AG04450 (cell line): ENCODE measurements at regions not wholly inside any gene's neighbourhood (a gene's known extent, or its start where the extent isn't known, plus 50 kb on each side); places are given as distances from the start of the nearest gene placed in this dataset.
"Not testable (repeated sequence)": the region's sequence is repeated elsewhere in the genome, so short reads cannot be mapped to it uniquely, and the experiment has no call there.

Source experiments
- CTCF ChIA-PET: fragments of 300-600, 350-600 bp; formaldehyde crosslinking; extraction: SDS; loops from one replicate; lab custom pipeline; 2022; ENCODE audit warnings: antibody characterized with exemption, inconsistent platforms; lab: Charles Lee
- POLR2A ChIA-PET: fragments of 350-600 bp; formaldehyde crosslinking; extraction: SDS; loops from one replicate; lab custom pipeline; 2021; ENCODE audit warnings: antibody characterized with exemption, inconsistent platforms; lab: Yijun Ruan, JAX
- DNase-seq: peaks from one replicate; pipeline ENCODE4 v3.0.0-alpha.2; 2011; ENCODE audit warnings: low read depth, low spot score
- H3K27ac ChIP-seq: one replicate; pipeline ENCODE4 v1.5.1; 2012; ENCODE audit warnings: low read depth, low read length, control low read depth
- H3K27me3 ChIP-seq: one replicate; pipeline ENCODE4 v1.6.0; 2012; ENCODE audit warnings: low read length; ENCODE audit not compliant: control insufficient read depth, insufficient read depth
- H3K4me3 ChIP-seq: 2 replicates; pipeline ENCODE4 v1.5.1; 2011; ENCODE audit warnings: mild to moderate bottlenecking, low read depth, low read length, control low read depth
- H3K9me3 ChIP-seq: 2 replicates; pipeline ENCODE4 v1.5.1; 2012; ENCODE audit warnings: low read length; ENCODE audit not compliant: control insufficient read depth, insufficient read depth
- TF ChIP-seq, protein P1 (sequence below): IDR thresholded peaks from 2 replicates; pipeline ENCODE4 v1.5.1; 2011; ENCODE audit warnings: low read depth, low read length, control low read depth, inconsistent platforms

DNA sequence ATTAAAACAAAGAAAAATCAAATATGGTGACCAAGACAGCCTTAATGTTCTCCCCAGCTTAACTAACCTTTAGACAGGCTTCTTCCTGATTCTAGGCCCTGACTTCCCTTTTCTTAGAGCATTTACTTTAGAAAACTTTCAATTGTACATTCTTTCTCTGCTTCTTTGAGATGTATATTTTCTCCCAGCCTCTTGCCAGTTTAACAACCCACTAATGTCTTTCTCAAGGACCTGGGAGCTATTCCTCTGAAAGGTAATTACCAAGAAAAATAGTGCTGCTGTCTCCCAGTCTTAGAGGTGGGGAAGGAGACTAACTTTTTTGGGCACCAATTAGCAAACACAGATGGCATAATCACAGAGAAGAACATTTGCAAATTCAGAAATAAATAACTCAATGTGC lies 62.8 kb upstream of the KCNQ5 start:
- no peak overlapping the region for H3K4me3 ChIP-seq
- ChIA-PET CTCF (interaction anchor here (1.6 kb wide), 1 partner anchor 21 kb away, joined by 6 read pairs; no protein-coding TSS in a partner anchor), POLR2A (no interaction called here)
- no peak overlapping the region for H3K27ac ChIP-seq
- no peaks in the 10 kb centered on the region for H3K9me3 ChIP-seq
- H3K27me3 ChIP-seq, result no peaks in the 10 kb centered on the region
- TF ChIP-seq, protein P1, sequence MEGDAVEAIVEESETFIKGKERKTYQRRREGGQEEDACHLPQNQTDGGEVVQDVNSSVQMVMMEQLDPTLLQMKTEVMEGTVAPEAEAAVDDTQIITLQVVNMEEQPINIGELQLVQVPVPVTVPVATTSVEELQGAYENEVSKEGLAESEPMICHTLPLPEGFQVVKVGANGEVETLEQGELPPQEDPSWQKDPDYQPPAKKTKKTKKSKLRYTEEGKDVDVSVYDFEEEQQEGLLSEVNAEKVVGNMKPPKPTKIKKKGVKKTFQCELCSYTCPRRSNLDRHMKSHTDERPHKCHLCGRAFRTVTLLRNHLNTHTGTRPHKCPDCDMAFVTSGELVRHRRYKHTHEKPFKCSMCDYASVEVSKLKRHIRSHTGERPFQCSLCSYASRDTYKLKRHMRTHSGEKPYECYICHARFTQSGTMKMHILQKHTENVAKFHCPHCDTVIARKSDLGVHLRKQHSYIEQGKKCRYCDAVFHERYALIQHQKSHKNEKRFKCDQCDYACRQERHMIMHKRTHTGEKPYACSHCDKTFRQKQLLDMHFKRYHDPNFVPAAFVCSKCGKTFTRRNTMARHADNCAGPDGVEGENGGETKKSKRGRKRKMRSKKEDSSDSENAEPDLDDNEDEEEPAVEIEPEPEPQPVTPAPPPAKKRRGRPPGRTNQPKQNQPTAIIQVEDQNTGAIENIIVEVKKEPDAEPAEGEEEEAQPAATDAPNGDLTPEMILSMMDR, result no peak
- no peak for DNase-seq

GRCh38 chr6:72559555-72559954 lies 62.3 kb upstream of the KCNQ5 start:
- no peaks in the 10 kb centered on the region for H3K27me3 ChIP-seq
- H3K4me3 ChIP-seq, result no peak overlapping the region
- CTCF ChIA-PET, result interaction anchor here (1.6 kb wide), 1 partner anchor 21 kb away, joined by 6 read pairs; no protein-coding TSS in a partner anchor
- TF ChIP-seq, protein P1, result no peak
- POLR2A ChIA-PET, result no interaction called here
- no peaks in the 10 kb centered on the region for H3K9me3 ChIP-seq
- no peak overlapping the region for H3K27ac ChIP-seq
- no peak for DNase-seq

DNA sequence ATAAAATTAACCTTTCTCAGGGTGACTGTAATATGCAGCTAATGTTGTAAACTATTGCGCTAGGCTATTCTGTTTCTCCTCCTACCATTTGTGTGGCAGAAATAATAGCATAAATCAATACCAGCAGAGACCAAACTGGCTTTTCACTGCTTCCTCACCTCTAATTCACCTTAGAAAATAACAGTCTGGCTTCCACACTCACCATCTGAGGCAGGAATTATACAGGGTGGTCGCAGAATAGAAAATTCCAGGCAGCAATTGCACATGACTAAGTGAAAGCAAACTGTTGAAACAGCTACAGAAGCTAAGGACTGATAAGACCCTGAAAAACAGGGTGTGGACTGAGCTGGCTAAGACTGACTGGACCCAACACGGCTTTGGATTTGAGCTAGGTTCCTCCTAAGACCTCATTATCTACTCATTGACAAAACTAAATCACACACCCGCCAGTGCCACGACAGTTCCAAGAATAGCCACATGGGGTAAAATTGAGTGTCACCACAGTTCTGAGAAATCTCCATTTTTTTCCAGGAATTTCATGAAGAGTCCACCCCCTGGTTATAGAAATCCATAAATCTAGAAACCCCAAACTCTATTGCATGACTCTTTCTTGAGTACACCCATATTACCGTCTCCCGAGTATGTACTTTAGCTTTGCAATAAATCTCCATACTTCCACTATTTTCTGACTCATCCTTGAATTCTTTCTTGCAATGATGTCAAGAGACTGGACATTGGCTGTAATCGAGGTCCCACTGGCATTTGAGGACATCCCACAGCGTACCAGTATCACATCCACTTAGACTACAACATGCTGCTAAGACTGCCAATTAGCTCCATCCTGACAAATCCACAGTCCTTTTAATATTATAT lies 60.9 kb upstream of the KCNQ5 start:
- H3K4me3 ChIP-seq, result no peak overlapping the region
- no peak for DNase-seq
- H3K9me3 ChIP-seq, result peaks cover 3% of the 10 kb centered on the region; the same call in 1 of the 2 replicates
- TF ChIP-seq, protein P1, result 0 out of 2 replicates have a peak, but pooled peaks have one; percentile 17
- no peak overlapping the region for H3K27ac ChIP-seq
- CTCF ChIA-PET, result interaction anchor here (0.7 to 1.6 kb wide), 2 partner anchors 19 to 149 kb away, joined by 3 to 6 read pairs; no protein-coding TSS in a partner anchor
- POLR2A ChIA-PET, result no interaction called here
- no peaks in the 10 kb centered on the region for H3K27me3 ChIP-seq

- no peaks in the 10 kb centered on the region for H3K27me3 ChIP-seq
- TF ChIP-seq, protein P1, result no peak
- DNase-seq, result no peak
- ChIA-PET POLR2A (no interaction called here), CTCF (no interaction called here)
- no peak overlapping the region for H3K4me3 ChIP-seq
- H3K9me3 ChIP-seq, result peaks cover 3% of the 10 kb centered on the region; the same call in 1 of the 2 replicates
- H3K27ac ChIP-seq, result no peak overlapping the region
These were observed 60.2 kb upstream of the KCNQ5 start for GRCh38 chr6:72561629-72562028.

DNA sequence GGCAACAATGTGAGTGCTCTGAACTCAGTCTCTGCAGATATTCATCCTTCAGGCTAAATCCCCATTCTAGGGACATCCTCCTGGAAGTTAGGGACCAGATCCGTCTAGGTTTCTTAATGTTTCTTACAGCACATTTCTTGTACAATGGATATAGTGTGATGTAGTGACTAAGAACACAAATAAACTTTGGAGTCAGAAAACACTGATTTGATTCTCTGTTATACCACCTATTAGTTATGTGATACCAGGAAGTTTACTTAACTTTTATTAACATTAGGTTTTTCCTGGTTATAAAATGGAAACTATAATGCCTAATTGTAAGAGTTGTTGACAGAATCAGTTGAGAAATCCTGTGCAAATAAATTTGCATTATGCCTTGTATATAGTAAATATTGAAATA lies 57.6 kb upstream of the KCNQ5 start:
- DNase-seq, result no peak
- CTCF ChIA-PET, result interaction anchor here (1.1 kb wide), 1 partner anchor 16 kb away, joined by 5 read pairs; no protein-coding TSS in a partner anchor
- Histone ChIP-seq H3K9me3 (peaks cover 3% of the 10 kb centered on the region; the same call in 1 of the 2 replicates), H3K4me3 (no peak overlapping the region), H3K27me3 (no peaks in the 10 kb centered on the region), H3K27ac (no peak overlapping the region)
- TF ChIP-seq, protein P1, result no peak
- POLR2A ChIA-PET, result no interaction called here

- H3K27me3 ChIP-seq, CTCF ChIA-PET, POLR2A ChIA-PET, H3K9me3 ChIP-seq, DNase-seq, H3K4me3 ChIP-seq, H3K27ac ChIP-seq: not testable (repeated sequence)
These were observed 49.9 kb upstream of the KCNQ5 start for GRCh38 chr6:72571993-72572392.
